H1 (cell line): ENCODE measurements at regions not wholly inside any gene's neighbourhood (a gene's known extent, or its start where the extent isn't known, plus 50 kb on each side); places are given as distances from the start of the nearest gene placed in this dataset.

Experiments
- JUND ChIP-seq: IDR thresholded peaks from 2 replicates; pipeline ENCODE4 v1.6.1; 2011; ENCODE audit warnings: mild to moderate bottlenecking, improper control_type of control experiment, low read length
- TEAD4 ChIP-seq: IDR thresholded peaks from 2 replicates; pipeline ENCODE4 v1.6.1; 2012; ENCODE audit warnings: low read depth, low read length, inconsistent platforms, mixed read lengths
- TF ChIP-seq, protein P1 (sequence below): IDR thresholded peaks from 2 replicates; pipeline ENCODE4 v1.6.1; 2011; ENCODE audit warnings: low read depth, mild to moderate bottlenecking, low read length; ENCODE audit not compliant: insufficient read depth

GRCh38 chr4:75107755-75108612 lies 175.1 kb downstream of the PARM1 start (continued):
- TF ChIP-seq, protein P1, sequence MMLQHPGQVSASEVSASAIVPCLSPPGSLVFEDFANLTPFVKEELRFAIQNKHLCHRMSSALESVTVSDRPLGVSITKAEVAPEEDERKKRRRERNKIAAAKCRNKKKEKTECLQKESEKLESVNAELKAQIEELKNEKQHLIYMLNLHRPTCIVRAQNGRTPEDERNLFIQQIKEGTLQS = no peak
- TF ChIP-seq TEAD4 (no peak), JUND (no peak)
- TF ChIP-seq, all 59 proteins: peak for 0
